SIG-M5 treated with dmso at 0.1 percent for 504 hours (cell line): ENCODE measurements at regions not wholly inside any gene's neighbourhood (a gene's known extent, or its start where the extent isn't known, plus 50 kb on each side); places are given as distances from the start of the nearest gene placed in this dataset.
"Not testable (repeated sequence)": the region's sequence is repeated elsewhere in the genome, so short reads cannot be mapped to it uniquely, and the experiment has no call there.

Experiments used
- DNase-seq: peaks from one replicate; lab custom pipeline; 2025; ENCODE audit not compliant: unreplicated experiment; lab: John Stamatoyannopoulos, UW

DNA sequence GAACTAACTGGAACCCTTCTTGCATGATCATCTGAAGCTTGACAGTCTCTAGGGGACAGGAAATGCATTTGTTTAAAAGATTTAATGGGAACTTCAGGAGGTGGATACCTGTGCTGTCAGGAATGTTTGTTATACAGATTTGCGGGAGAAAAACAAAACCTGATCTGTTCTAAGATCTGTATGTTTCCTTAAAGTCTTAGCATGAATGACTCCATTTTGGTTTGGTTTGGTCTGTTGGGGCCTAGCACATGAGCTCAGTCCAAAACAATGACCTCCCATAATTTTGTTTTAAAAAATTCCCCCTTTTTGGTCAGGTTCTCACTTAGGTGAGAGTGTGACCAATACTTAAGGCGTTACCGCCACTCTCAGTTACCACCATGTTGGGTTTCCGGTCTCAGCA is 138.7 kb downstream of the AKR1D1 start:
- DNase-seq: no peak

DNA sequence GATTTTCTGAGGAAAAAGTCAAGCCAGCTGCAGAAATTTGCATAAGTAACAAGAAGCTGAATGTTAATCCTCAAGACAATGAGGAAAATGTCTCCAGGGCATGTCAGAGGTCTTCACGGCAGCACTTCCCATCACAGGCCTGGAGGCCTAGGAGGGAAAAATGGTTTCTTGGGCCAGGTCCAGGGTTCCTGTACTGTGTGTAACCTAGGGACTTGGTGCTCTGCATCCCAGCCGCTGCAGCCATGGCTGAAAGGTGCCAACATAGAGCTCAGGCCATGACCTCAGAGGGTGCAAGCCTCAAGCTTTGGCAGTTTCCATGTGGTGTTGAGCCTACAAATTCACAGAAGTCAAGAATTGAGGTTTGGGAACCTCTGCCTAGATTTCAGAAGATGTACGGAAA is 144.1 kb downstream of the AKR1D1 start:
- DNase-seq: not testable (repeated sequence)

DNA sequence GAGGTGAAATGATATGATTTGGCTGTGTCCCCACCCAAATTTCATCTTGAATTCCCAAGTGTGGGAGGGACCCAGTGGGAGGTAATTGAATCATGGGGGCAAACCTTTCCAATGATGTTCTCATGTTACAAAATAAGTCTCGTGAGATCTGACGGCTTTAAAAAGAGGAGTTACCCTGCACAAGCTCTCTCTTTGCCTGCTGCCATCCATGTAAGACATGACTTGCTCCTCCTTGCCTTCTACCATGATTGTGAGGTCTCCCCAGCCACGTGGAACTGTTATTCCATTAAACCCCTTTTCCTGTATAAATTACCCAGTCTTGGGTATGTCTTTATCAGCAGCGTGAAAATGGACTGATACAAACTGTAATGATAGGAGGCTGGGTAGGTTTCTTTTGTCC is 145.1 kb downstream of the AKR1D1 start:
- DNase-seq: not testable (repeated sequence)

GRCh38 chr7:138223402-138223879 is 147.2 kb downstream of the AKR1D1 start:
- DNase-seq: no peak

DNA sequence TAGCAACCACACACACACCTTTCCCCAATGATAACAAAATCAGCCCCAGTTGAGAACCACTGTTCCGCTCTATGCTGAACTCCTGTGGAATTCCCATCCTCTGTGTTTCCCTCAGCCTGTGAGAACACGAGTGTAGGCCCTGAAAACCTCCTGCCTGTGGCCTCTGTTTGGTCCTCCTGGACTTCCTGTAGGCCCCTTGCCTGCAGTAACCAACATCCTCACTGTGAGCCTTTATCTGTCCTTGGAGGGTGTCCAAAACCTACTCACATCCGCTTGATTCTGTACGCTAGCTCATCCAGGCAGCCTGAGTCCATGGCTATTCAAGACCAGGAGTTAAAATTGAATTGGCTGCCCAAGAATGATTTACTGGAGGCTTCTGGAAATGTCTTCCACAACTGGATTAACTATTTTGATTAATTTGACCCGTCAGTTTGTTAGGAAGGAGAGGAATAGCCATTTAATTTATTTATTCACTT is 149.8 kb downstream of the AKR1D1 start:
- DNase-seq: no peak

- DNase-seq: no peak
Observed at GRCh38 chr7:138226745-138227279, 150.6 kb downstream of the AKR1D1 start.

- no peak for DNase-seq
Observed at GRCh38 chr7:138228119-138228518, 151.9 kb downstream of the AKR1D1 start.

GRCh38 chr7:138228769-138229168 is 152.5 kb downstream of the AKR1D1 start:
- DNase-seq: no peak

- no peak for DNase-seq
Observed at GRCh38 chr7:138233189-138233588, 156.9 kb downstream of the AKR1D1 start.

GRCh38 chr7:138235207-138235606 is 158.9 kb downstream of the AKR1D1 start:
- DNase-seq: no peak

DNA sequence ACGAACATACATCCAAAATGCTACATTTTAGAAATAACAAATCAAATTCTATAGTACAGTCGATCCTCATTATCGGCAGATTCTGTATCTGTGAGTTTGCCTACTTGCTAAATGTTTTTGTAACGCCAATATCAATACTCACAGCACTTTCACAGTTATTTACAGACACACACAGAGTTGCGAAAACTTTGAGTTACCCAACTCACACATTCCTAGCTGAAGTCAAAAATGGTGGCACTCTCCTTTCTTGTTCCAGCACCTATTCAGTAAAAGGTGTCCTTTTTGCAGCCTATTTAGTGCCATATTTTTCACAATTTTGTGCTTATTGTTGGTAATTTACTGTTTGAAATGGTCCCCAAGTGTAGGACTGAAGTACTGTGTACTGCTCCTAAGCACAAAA is 161.7 kb downstream of the AKR1D1 start:
- DNase-seq: peak; percentile 21

DNA sequence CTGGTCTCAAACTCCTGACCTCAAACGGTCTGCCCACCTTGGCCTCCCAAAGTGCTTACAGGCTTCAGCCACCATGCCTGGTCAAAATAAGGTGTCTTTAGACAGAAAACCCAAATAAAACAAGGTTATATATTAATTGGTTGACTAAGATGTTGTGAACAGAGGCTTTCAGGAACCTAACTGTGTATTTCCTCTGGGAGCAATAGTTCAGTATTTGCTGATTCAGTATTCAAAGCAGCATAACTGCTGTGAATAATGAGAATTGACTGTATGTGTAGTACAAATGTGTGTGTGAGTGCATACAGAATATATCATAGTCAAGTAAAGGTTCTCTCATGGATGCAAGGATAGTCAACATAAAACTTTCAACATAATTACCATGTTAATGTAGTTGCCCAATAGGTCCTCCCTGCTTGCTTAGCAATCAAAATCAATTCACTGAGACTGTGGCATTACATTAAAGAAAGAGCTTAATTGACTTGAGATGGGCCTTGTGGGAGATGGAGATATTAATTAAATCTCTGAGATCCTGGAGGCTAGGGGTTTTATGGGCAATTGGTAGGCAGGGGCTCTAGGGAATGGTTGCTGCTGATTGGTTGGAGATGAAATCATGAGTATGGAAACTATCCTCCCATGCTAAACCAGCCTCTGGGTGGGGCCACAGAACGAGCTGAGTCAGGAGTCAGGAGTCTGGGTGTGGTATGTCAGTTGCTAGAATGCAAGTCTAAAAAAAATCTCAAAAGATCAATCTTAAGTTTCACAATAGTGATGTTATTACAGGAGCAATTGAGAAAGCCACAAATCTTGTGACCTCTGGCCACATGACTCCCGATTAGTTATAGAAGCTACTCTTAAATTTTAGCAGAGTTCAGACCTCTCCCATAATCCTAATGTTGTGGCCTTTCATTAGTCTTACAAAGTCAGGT is 162.7 kb downstream of the AKR1D1 start:
- peak; percentile 29 for DNase-seq

- no peak for DNase-seq
Observed at GRCh38 chr7:138243430-138243829, 167.2 kb downstream of the AKR1D1 start.

GRCh38 chr7:138243836-138244235 is 167.6 kb downstream of the AKR1D1 start:
- DNase-seq: no peak

GRCh38 chr7:138244606-138245005 is 168.3 kb downstream of the AKR1D1 start:
- DNase-seq: no peak

- no peak for DNase-seq
Observed at GRCh38 chr7:138245216-138245615, 169.0 kb downstream of the AKR1D1 start.

- peak; percentile 74 for DNase-seq
Observed at GRCh38 chr7:138245682-138246081, 169.4 kb downstream of the AKR1D1 start.

DNA sequence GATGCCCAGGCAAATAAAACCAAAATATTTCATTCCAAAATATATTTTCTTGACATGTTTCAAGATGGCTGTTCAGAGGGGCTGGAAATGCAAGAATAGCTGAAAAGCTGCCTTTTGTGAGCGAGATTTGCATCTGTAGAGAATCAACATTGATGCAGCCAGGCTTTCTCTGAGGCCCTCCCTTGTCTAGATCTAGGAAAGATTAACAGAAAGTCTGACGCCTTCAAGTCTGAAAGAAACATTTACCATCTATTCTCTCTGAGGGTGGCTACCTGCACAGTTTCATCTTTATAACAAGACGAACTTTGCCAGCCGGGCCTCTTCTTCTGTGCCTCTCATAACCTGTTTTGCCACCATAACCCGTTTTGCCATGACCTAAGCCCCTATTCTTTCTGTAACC is 170.2 kb downstream of the AKR1D1 start:
- DNase-seq: no peak

- no peak for DNase-seq
Observed at GRCh38 chr7:138247081-138247480, 170.8 kb downstream of the AKR1D1 start.

DNA sequence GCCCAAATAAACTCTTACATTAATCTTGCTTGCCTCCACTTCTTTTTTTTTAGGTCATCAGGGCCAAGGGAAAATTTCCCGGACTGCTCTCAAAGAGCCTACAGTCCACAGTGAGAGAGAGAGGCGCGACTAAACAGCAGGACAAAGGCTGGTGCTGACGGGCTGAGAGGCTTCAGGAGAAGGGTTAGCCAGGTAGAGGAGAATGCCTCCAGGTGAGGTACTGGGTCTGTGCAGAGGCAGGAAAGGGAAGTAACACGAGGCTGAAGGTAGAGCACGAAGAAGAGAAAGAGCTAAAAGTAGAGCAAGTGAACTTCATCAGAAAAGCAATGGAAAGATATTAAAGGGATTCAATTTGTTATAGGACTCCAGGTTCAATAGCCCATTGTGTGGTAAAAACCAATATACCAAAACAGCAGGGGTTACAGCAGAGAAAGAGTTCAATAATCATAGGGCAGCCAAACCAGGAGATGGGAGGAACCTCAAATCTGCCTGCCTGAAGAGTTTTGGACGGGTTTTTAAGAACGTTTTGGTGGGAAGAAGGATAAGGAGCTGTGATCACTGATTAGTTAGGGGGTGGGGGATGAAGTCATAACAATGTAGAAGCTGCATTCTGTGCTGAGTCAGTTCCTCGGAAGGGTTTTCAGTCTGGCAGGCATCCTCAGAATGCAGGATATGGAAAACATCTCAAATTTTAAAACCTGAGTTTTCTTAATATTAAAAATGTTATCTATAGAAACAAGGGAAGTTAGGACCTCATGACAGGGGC is 171.5 kb downstream of the AKR1D1 start:
- no peak for DNase-seq

- DNase-seq: no peak
Observed at GRCh38 chr7:138248609-138249008, 172.3 kb downstream of the AKR1D1 start.

DNA sequence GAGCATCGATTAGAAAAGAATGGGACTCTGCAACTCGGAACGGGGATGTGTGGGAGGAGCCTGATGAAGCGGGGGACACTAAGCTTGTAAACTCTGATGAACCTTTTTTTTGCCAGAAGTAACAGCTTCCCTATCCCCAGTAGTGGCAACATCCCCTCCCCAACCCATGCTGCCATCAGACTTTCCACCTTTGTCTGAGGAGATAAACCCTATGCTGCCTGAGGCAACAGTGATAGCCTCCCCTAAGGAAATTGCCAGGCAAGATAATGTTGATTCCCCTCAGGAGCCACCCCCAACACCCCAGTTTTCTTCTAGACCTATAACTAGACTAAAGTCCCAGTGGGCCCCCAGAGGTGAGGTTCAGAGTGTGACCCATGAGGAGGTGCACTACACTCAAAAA is 173.7 kb downstream of the AKR1D1 start:
- no peak for DNase-seq
